GF-D8 (cell line): ENCODE measurements at regions not wholly inside any gene's neighbourhood (a gene's known extent, or its start where the extent isn't known, plus 50 kb on each side); places are given as distances from the start of the nearest gene placed in this dataset.
"Not testable (repeated sequence)": the region's sequence is repeated elsewhere in the genome, so short reads cannot be mapped to it uniquely, and the experiment has no call there.

Experiments used
- DNase-seq: peaks from one replicate; lab custom pipeline; 2025; lab: John Stamatoyannopoulos, UW

GRCh38 chr1:30092051-30092858 lies 631.1 kb downstream of the MATN1 start:
- DNase-seq = no peak

- DNase-seq = no peak
These were observed 633.1 kb downstream of the MATN1 start for GRCh38 chr1:30090162-30090820.

GRCh38 chr1:30089024-30089430 lies 634.4 kb downstream of the MATN1 start:
- DNase-seq = no peak

GRCh38 chr1:30088594-30088993 lies 634.8 kb downstream of the MATN1 start:
- no peak for DNase-seq

GRCh38 chr1:30087465-30087864 lies 635.9 kb downstream of the MATN1 start:
- no peak for DNase-seq

- no peak for DNase-seq
These were observed 637.3 kb downstream of the MATN1 start for GRCh38 chr1:30085811-30086770.

- no peak for DNase-seq
These were observed 638.3 kb downstream of the MATN1 start for GRCh38 chr1:30084909-30085571.

GRCh38 chr1:30083800-30084464 lies 639.5 kb downstream of the MATN1 start:
- no peak for DNase-seq

- no peak for DNase-seq
These were observed 641.8 kb downstream of the MATN1 start for GRCh38 chr1:30081379-30082102.

- DNase-seq = not testable (repeated sequence)
These were observed 647.5 kb downstream of the MATN1 start for GRCh38 chr1:30075916-30076315.

GRCh38 chr1:30068787-30069472 lies 654.5 kb downstream of the MATN1 start:
- no peak for DNase-seq

GRCh38 chr1:30064547-30064946 lies 658.8 kb downstream of the MATN1 start:
- DNase-seq = no peak

- DNase-seq = no peak
These were observed 659.6 kb downstream of the MATN1 start for GRCh38 chr1:30063621-30064280.

- no peak for DNase-seq
These were observed 661.8 kb downstream of the MATN1 start for GRCh38 chr1:30061292-30062220.

GRCh38 chr1:30060738-30061137 lies 662.6 kb downstream of the MATN1 start:
- no peak for DNase-seq

- DNase-seq = no peak
These were observed 664.4 kb downstream of the MATN1 start for GRCh38 chr1:30058970-30059369.

GRCh38 chr1:30054126-30054525 lies 669.3 kb downstream of the MATN1 start:
- no peak for DNase-seq

GRCh38 chr1:30052178-30052577 lies 671.2 kb downstream of the MATN1 start:
- no peak for DNase-seq
